ENCODE measurements at regions not wholly inside any gene's neighbourhood (a gene's known extent, or its start where the extent isn't known, plus 50 kb on each side); places are given as distances from the start of the nearest gene placed in this dataset.

DNA sequence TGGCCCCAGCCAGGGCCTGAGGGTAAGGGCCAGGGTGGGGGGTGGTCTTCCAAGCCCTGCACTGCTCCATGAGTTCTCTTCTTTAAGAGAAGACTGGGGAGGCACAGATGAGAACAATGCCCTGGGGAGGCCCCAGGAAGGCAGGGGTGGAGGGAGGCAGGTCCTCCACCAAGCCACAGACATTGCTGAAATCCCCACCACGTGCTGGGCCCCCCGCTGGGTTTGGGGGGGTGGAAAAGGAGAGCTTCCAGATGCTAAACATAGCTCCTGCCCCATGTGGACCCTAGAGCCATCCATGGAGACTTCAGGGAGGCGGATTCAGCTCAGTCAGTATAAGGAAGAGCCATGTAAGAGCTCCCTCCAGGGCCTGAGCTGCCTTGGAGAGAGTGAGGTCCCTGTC, 157.8 kb upstream of the LINGO1 start:
- POLR2A ChIA-PET (ENCODE audit: low non-redundant PET), result no interaction called here
- no peak for DNase-seq (ENCODE audit: low spot score)
- CTCF ChIA-PET, result no interaction called here
- H3K27ac ChIP-seq, result no peak overlapping the region
- TF ChIP-seq, protein P1, sequence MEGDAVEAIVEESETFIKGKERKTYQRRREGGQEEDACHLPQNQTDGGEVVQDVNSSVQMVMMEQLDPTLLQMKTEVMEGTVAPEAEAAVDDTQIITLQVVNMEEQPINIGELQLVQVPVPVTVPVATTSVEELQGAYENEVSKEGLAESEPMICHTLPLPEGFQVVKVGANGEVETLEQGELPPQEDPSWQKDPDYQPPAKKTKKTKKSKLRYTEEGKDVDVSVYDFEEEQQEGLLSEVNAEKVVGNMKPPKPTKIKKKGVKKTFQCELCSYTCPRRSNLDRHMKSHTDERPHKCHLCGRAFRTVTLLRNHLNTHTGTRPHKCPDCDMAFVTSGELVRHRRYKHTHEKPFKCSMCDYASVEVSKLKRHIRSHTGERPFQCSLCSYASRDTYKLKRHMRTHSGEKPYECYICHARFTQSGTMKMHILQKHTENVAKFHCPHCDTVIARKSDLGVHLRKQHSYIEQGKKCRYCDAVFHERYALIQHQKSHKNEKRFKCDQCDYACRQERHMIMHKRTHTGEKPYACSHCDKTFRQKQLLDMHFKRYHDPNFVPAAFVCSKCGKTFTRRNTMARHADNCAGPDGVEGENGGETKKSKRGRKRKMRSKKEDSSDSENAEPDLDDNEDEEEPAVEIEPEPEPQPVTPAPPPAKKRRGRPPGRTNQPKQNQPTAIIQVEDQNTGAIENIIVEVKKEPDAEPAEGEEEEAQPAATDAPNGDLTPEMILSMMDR (conservative IDR thresholded peaks at IDR 0.05; ENCODE audit: low read depth), result no peak

DNA sequence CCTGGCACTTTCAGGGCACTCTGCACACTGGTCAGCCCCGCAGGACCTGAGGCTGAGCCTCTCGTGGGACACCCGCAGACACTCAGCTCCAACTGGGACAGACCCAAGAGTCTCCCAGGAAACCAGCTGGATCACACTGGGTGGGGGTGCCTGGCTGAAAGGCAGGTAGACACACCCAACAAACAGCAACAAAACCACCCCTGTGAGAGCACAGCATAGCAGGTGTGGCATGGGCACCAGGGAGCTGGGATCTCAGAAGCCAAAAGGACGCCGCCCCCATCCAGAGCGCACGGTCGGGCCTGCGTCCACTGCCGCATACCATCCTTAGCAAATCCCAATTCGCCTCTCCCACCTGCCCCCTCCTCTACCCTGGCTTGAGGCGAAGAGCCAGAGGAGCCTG, 154.2 kb upstream of the LINGO1 start:
- CTCF ChIA-PET, result interaction anchor here (0.6 to 0.7 kb wide), 2 partner anchors 41 to 406 kb away, joined by 3 read pairs; no protein-coding TSS in a partner anchor
- POLR2A ChIA-PET (ENCODE audit: low non-redundant PET), result no interaction called here

DNA sequence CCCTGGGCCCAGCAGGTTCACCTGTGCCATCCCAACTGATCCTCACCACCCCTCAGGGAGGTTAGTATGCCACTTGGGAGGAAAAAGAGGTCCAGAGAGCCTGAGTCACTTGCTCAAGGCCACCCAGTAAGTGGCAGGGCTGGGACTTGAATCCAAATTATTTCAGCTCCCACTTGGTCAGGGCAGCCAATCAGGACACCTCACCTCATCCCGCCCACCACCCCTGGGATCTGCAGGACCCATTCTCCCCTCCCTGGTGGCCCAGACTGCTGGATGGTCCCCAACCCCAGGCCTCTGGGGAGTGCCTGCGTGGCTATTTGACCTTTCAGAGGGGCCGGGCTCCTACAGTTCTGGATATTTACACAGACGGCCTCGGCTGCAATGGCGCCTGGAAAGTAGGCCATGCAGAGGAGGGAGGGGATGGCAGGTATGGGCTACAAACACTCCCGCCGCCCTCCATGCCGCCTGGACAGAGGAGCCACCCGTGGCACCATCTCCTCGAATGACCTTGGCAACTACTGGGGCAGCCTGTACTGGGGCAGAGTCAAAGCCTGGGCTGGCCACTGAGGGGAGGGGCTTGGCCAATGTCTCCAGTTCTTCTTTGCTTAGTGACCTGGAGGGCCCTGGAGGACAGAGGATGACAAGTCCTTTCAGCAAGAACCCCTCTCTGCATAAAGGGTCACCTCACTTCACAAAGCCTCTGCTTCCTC, 153.6 kb upstream of the LINGO1 start:
- POLR2A ChIA-PET (ENCODE audit: low non-redundant PET), result no interaction called here
- TF ChIP-seq, protein P1 (conservative IDR thresholded peaks at IDR 0.05; ENCODE audit: low read depth), result no peak
- H3K27ac ChIP-seq, result no peak overlapping the region
- no peak for DNase-seq (ENCODE audit: low spot score)
- CTCF ChIA-PET, result interaction anchor here (0.7 kb wide), 3 partner anchors 225 to 406 kb away, joined by 3 read pairs; no protein-coding TSS in a partner anchor

More for the DNA sequence above, 154.2 kb upstream of the LINGO1 start:
- no peak for DNase-seq (ENCODE audit: low spot score)
- TF ChIP-seq, protein P1 (conservative IDR thresholded peaks at IDR 0.05; ENCODE audit: low read depth), result no peak
- no peak overlapping the region for H3K27ac ChIP-seq

- peak; percentile 29 for DNase-seq (ENCODE audit: low spot score)
- TF ChIP-seq, protein P1 (conservative IDR thresholded peaks at IDR 0.05; ENCODE audit: low read depth), result no peak; the same call in 1 of the 2 replicates
- H3K27ac ChIP-seq, result no peak overlapping the region
- ChIA-PET CTCF (interaction anchor here (0.6 to 1.2 kb wide), 4 partner anchors 9 to 66 kb away, joined by 3 to 7 read pairs (median 4); no protein-coding TSS in a partner anchor), POLR2A (ENCODE audit: low non-redundant PET) (interaction anchor here (0.7 kb wide), 1 partner anchor 1859 kb away, joined by 3 read pairs; no protein-coding TSS in a partner anchor)
Observed at GRCh38 chr15:77784361-77785292, 151.9 kb upstream of the LINGO1 start.

GRCh38 chr15:77783636-77784035, 150.9 kb upstream of the LINGO1 start:
- DNase-seq (ENCODE audit: low spot score), result no peak
- ChIA-PET POLR2A (ENCODE audit: low non-redundant PET) (interaction anchor here (0.7 kb wide), 1 partner anchor 1858 kb away, joined by 3 read pairs; no protein-coding TSS in a partner anchor), CTCF (interaction anchor here (0.6 to 1.1 kb wide), 3 partner anchors 10 to 760 kb away, joined by 3 to 4 read pairs (median 3); partner anchors contain the start of gene LINGO1)
- H3K27ac ChIP-seq, result no peak overlapping the region
- TF ChIP-seq, protein P1 (conservative IDR thresholded peaks at IDR 0.05; ENCODE audit: low read depth), result no peak

GRCh38 chr15:77782691-77783090, 150.0 kb upstream of the LINGO1 start:
- ChIA-PET CTCF (interaction anchor here (1.1 kb wide), 1 partner anchor 150 kb away, joined by 4 read pairs; the partner anchor contains the start of gene LINGO1), POLR2A (ENCODE audit: low non-redundant PET) (no interaction called here)
- no peak overlapping the region for H3K27ac ChIP-seq
- no peak for DNase-seq (ENCODE audit: low spot score)
- TF ChIP-seq, protein P1 (conservative IDR thresholded peaks at IDR 0.05; ENCODE audit: low read depth), result no peak

Measured in RWPE1 (cell line).